Tibial artery (tissue), 4 donors: ENCODE measurements at regions not wholly inside any gene's neighbourhood (a gene's known extent, or its start where the extent isn't known, plus 50 kb on each side); places are given as distances from the start of the nearest gene placed in this dataset.
"Not testable (repeated sequence)": the region's sequence is repeated elsewhere in the genome, so short reads cannot be mapped to it uniquely, and the experiment has no call there.

Source experiments
- DNase-seq, 2 donors: peaks; one replicate each; pipeline ENCODE4 v3.0.0-alpha.2; 2019
- H3K27ac ChIP-seq, 2 donors: fragments of 200-600 bp; sonication (generic) in 1 of 2; 1 replicate in 1 of 2; 2 replicates in 1 of 2; pipeline ENCODE4 v1.5.1; 2018 to 2019; ENCODE audit warnings: mild to moderate bottlenecking in 1 of 2
- H3K27me3 ChIP-seq, 2 donors: fragments of 200-600 bp; sonication (generic) in 1 of 2; one replicate each; pipeline versions ENCODE4 v1.5.1 to v1.6.0; 2016 to 2019
- H3K36me3 ChIP-seq, 3 donors: fragments of 200-600 bp; sonication (generic) in 2 of 3; one replicate each; pipeline ENCODE4 v1.5.1; 2016 to 2019; ENCODE audit warnings: mild to moderate bottlenecking in 2 of 3
- H3K4me1 ChIP-seq, 4 donors: fragments of 200-600 bp; sonication (generic) in 2 of 4; 1 replicate in 3 of 4; 2 replicates in 1 of 4; pipeline ENCODE4 v1.5.1; 2016 to 2019
- H3K4me3 ChIP-seq, 2 donors: fragments of 200-600 bp; sonication (generic) in 1 of 2; 1 replicate in 1 of 2; 2 replicates in 1 of 2; pipeline ENCODE4 v1.5.1; 2018 to 2019; ENCODE audit warnings: mild to moderate bottlenecking in 2 of 2
- H3K9me3 ChIP-seq, 3 donors: fragments of 200-600 bp; sonication (generic) in 1 of 3; one replicate each; pipeline ENCODE4 v1.5.1; 2016 to 2019
- intact Hi-C: fragments of 100-400 bp; cut with DNase I; formaldehyde crosslinking; loops from one replicate; pipeline ENCODE4 v1.15.0; 2023; ENCODE audit warnings: low total_unique reads
- TF ChIP-seq, protein P1 (sequence below), 2 experiments: fragments of 200-600 bp in 1 of 2; fragments of 450-650 bp in 1 of 2; IDR thresholded peaks; one replicate each; pipeline ENCODE4 v1.5.1; 2017 to 2019; ENCODE audit warnings: antibody characterized with exemption in 2 of 2, mild to moderate bottlenecking in 1 of 2, moderate library complexity in 1 of 2

DNA sequence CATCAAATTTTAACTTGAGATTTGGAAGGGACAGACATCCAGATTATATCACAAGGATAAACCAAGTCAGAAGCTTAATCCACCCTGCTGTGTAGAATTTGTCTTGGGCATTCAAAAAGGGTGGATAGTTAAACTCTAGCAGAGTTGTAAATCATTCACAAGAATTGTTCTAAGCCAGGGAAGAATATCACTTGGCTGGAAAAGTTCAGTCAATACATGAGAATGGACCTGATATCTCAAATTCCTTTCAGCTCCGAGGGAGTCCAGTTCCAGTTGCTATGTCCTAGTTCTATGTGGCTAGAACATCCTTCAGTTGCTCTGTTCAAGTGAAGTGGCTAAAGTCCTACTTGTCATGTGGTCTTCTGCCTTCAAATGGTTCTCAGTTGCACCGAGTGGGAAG lies 351.8 kb upstream of the JARID2 start:
- Histone ChIP-seq H3K27ac (no peak overlapping the region), H3K36me3 (no peaks in the 10 kb centered on the region), H3K27me3 (no peaks in the 10 kb centered on the region), H3K9me3 (no peaks in the 10 kb centered on the region), H3K4me3 (no peak overlapping the region), H3K4me1 (no peaks in the 10 kb centered on the region)
- TF ChIP-seq, protein P1, sequence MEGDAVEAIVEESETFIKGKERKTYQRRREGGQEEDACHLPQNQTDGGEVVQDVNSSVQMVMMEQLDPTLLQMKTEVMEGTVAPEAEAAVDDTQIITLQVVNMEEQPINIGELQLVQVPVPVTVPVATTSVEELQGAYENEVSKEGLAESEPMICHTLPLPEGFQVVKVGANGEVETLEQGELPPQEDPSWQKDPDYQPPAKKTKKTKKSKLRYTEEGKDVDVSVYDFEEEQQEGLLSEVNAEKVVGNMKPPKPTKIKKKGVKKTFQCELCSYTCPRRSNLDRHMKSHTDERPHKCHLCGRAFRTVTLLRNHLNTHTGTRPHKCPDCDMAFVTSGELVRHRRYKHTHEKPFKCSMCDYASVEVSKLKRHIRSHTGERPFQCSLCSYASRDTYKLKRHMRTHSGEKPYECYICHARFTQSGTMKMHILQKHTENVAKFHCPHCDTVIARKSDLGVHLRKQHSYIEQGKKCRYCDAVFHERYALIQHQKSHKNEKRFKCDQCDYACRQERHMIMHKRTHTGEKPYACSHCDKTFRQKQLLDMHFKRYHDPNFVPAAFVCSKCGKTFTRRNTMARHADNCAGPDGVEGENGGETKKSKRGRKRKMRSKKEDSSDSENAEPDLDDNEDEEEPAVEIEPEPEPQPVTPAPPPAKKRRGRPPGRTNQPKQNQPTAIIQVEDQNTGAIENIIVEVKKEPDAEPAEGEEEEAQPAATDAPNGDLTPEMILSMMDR (IDR thresholded peaks at IDR 0.05) = no peak
- no peak for DNase-seq
- intact Hi-C loops = no loop called here

GRCh38 chr6:14896475-14896874 lies 349.4 kb upstream of the JARID2 start:
- Histone ChIP-seq H3K9me3 (no peaks in the 10 kb centered on the region), H3K36me3 (no peaks in the 10 kb centered on the region), H3K4me1 (no peaks in the 10 kb centered on the region), H3K4me3 (no peak overlapping the region), H3K27me3 (no peaks in the 10 kb centered on the region), H3K27ac (no peak overlapping the region)
- intact Hi-C loops = no loop called here
- DNase-seq = no peak
- TF ChIP-seq, protein P1 (IDR thresholded peaks at IDR 0.05) = no peak

DNA sequence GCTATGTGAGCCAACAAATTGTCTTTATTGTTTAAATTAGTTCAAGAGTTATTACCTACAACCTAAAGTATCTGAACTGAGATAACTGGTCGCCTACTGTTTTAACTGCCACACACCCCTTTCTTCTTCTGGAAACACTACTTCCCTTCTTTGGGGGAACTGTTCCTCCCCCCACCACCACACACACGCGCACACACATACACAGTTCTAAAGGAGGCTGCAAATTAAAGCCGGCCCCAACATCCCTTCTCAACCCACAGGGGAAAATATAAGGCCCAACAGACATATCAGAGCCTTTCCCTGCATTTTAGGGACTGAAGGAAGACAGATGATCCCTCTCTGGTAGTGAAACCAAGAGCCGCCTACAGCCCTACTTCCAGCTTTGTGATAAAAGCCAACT lies 348.0 kb upstream of the JARID2 start:
- no peak overlapping the region for H3K4me3 ChIP-seq
- TF ChIP-seq, protein P1 (IDR thresholded peaks at IDR 0.05) = no peak
- no peak overlapping the region for H3K27ac ChIP-seq
- H3K9me3 ChIP-seq = no peaks in the 10 kb centered on the region
- no peak for DNase-seq
- no peaks in the 10 kb centered on the region for H3K4me1 ChIP-seq
- no peaks in the 10 kb centered on the region for H3K36me3 ChIP-seq
- intact Hi-C loops = no loop called here
- H3K27me3 ChIP-seq = no peaks in the 10 kb centered on the region

GRCh38 chr6:14899441-14899840 lies 346.4 kb upstream of the JARID2 start:
- H3K27me3 ChIP-seq, H3K9me3 ChIP-seq, intact Hi-C loops, DNase-seq, H3K36me3 ChIP-seq, H3K4me3 ChIP-seq, H3K27ac ChIP-seq, H3K4me1 ChIP-seq: not testable (repeated sequence)

- Histone ChIP-seq H3K36me3 (no peaks in the 10 kb centered on the region), H3K9me3 (no peaks in the 10 kb centered on the region), H3K27me3 (no peaks in the 10 kb centered on the region), H3K4me1 (no peaks in the 10 kb centered on the region), H3K27ac (no peak overlapping the region), H3K4me3 (no peak overlapping the region)
- no peak for DNase-seq
- intact Hi-C loops = no loop called here
- TF ChIP-seq, protein P1 (IDR thresholded peaks at IDR 0.05) = no peak
These were observed 344.9 kb upstream of the JARID2 start for GRCh38 chr6:14900919-14901318.

DNA sequence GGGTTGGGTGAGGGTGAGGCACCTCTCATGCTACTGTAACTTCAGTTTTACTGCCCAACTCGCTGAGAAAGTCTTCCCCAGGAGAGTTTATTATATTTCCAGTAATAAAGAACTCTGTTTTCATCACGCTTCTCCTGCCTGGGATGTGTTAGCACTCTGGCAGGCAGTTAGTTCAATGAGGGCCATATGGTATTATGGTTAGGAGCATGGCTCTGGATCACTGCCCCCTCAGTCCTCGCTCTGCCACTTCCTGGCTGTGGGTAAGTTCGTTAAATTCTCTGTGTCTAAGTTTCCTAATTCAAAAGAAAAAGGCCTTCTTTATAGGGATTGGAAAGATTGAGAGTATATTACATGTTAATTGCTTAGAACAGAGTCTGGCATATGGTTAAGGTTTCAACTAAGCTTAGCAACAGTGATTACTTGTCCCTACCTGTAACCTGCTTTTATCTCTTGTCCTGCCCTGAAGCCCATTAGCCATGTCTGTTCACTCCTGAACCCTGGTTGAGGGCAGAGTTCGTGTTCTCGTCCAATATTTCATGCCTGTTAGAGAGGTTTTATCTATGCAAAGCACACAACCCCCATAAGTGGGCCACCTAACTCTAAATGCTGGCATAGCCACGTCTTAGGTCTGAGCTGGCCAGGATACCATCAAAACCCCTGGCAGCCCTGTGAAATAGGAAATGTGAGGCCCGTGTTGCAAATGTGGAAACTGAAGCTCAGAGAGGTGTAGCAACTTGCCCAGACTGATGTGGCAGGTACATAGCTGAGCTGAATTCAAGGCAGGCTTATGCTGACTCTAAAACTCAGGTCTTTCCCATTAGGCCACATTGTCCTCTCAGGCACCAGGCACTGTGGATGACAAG lies 342.5 kb upstream of the JARID2 start:
- H3K36me3 ChIP-seq = no peaks in the 10 kb centered on the region
- intact Hi-C loops = no loop called here
- H3K27ac ChIP-seq = no peak overlapping the region

More for the DNA sequence above, 342.5 kb upstream of the JARID2 start:
- Histone ChIP-seq H3K4me1 (no peaks in the 10 kb centered on the region), H3K9me3 (no peaks in the 10 kb centered on the region), H3K27me3 (no peaks in the 10 kb centered on the region), H3K4me3 (no peak overlapping the region)
- TF ChIP-seq, protein P1 (IDR thresholded peaks at IDR 0.05) = no peak
- DNase-seq = no peak
